Gastrocnemius medialis (tissue), 4 donors: ENCODE measurements at regions not wholly inside any gene's neighbourhood (a gene's known extent, or its start where the extent isn't known, plus 50 kb on each side); places are given as distances from the start of the nearest gene placed in this dataset.

Experiments used
- ATAC-seq, 2 donors: fragments of 150-250 bp; one replicate each; pipeline ENCODE4 v1.9.1; 2016
- DNase-seq, 2 donors: peaks; one replicate each; pipeline ENCODE4 v3.0.0-alpha.2; 2019
- H3K27ac ChIP-seq, 4 donors: fragments of 200-600 bp; sonication (generic); 1 replicate in 1 of 4; 2 replicates in 3 of 4; pipeline ENCODE4 v1.5.1; 2016 to 2018; ENCODE audit warnings: mild to moderate bottlenecking in 2 of 4, moderate library complexity in 1 of 4
- H3K27me3 ChIP-seq, 3 donors: fragments of 200-600 bp; sonication (generic) in 2 of 3; 1 replicate in 1 of 3; 2 replicates in 2 of 3; pipeline versions ENCODE4 v1.5.1 to v1.6.0; 2016 to 2019; ENCODE audit warnings: mild to moderate bottlenecking in 1 of 3, moderate library complexity in 1 of 3
- H3K36me3 ChIP-seq, 2 donors: fragments of 200-600 bp; sonication (generic) in 1 of 2; one replicate each; pipeline ENCODE4 v1.5.1; 2017 to 2018
- H3K4me1 ChIP-seq, 2 donors: fragments of 200-600 bp; sonication (generic) in 1 of 2; one replicate each; pipeline ENCODE4 v1.5.1; 2016 to 2017; ENCODE audit warnings: mild to moderate bottlenecking in 2 of 2
- H3K4me3 ChIP-seq, 4 donors: fragments of 200-600 bp; sonication (generic) in 3 of 4; 1 replicate in 1 of 4; 2 replicates in 3 of 4; pipeline ENCODE4 v1.5.1; 2016 to 2019; ENCODE audit warnings: mild to moderate bottlenecking in 2 of 4
- H3K9me3 ChIP-seq, 3 donors: fragments of 200-600 bp; sonication (generic) in 2 of 3; 1 replicate in 1 of 3; 2 replicates in 2 of 3; pipeline ENCODE4 v1.5.1; 2016 to 2019
- CTCF ChIP-seq, 5 experiments: fragments of 450-650 bp in 3 of 5; fragments of 200-600 bp in 2 of 5; sonication (generic) in 2 of 5; IDR thresholded peaks in 4 of 5; conservative IDR thresholded peaks in 1 of 5; 1 replicate in 4 of 5; 2 replicates in 1 of 5; pipeline ENCODE4 v1.5.1; 2016 to 2019; ENCODE audit warnings: antibody characterized with exemption in 5 of 5, mild to moderate bottlenecking in 3 of 5, moderate library complexity in 3 of 5
- POLR2A ChIP-seq, 2 donors: fragments of 450-650 bp; IDR thresholded peaks; one replicate each; pipeline ENCODE4 v1.6.1; 2017; ENCODE audit warnings: antibody characterized with exemption in 2 of 2, mild to moderate bottlenecking in 2 of 2, moderate library complexity in 2 of 2
- in situ Hi-C, 4 donors: fragments of 200-750 bp; cut with MboI; loops; one replicate each; pipeline versions ENCODE4 v1.15.0 to v1.8.0; 2017; ENCODE audit warnings: low sequenced_read_pairs in 4 of 4
- intact Hi-C: fragments of 100-400 bp; cut with DNase I; formaldehyde crosslinking; loops from one replicate; pipeline ENCODE4 v1.15.1; 2023; ENCODE audit warnings: low total_unique reads

GRCh38 chr20:40861427-40862008 lies 167.1 kb upstream of the TOP1 start:
- intact Hi-C loops (no loop called here), in situ Hi-C loops (no loop called here)
- no peak for ATAC-seq
- Histone ChIP-seq H3K36me3 (no peaks in the 10 kb centered on the region), H3K4me3 (no peak overlapping the region), H3K4me1 (peaks cover 0 to 8% of the 10 kb centered on the region in 2 donors), H3K9me3 (no peaks in the 10 kb centered on the region), H3K27me3 (no peaks in the 10 kb centered on the region), H3K27ac (no peak overlapping the region)
- DNase-seq, result no peak
- TF ChIP-seq CTCF (IDR thresholded peaks at IDR 0.05 in 4 of 5, conservative IDR thresholded peaks at IDR 0.05 in 1 of 5), result no peak
- TF ChIP-seq POLR2A (IDR thresholded peaks at IDR 0.05), result no peak

GRCh38 chr20:40863355-40863919 lies 165.2 kb upstream of the TOP1 start:
- no peak for DNase-seq
- intact Hi-C loops (no loop called here), in situ Hi-C loops (no loop called here)
- Histone ChIP-seq H3K4me1 (peaks cover 0 to 8% of the 10 kb centered on the region in 2 donors), H3K27ac (no peak overlapping the region), H3K36me3 (no peaks in the 10 kb centered on the region), H3K4me3 (no peak overlapping the region), H3K9me3 (no peaks in the 10 kb centered on the region), H3K27me3 (no peaks in the 10 kb centered on the region)
- no peak for ATAC-seq
- no peak for TF ChIP-seq CTCF (IDR thresholded peaks at IDR 0.05 in 4 of 5, conservative IDR thresholded peaks at IDR 0.05 in 1 of 5)
- TF ChIP-seq POLR2A (IDR thresholded peaks at IDR 0.05), result no peak

- in situ Hi-C loops, result no loop called here
- H3K27ac ChIP-seq, result no peak overlapping the region
- ATAC-seq, result no peak
These were observed 164.2 kb upstream of the TOP1 start for GRCh38 chr20:40864470-40864869.

GRCh38 chr20:40865095-40865494 lies 163.5 kb upstream of the TOP1 start:
- TF ChIP-seq POLR2A (IDR thresholded peaks at IDR 0.05) (no peak), CTCF (IDR thresholded peaks at IDR 0.05 in 4 of 5, conservative IDR thresholded peaks at IDR 0.05 in 1 of 5) (no peak)
- intact Hi-C loops (no loop called here), in situ Hi-C loops (no loop called here)
- Histone ChIP-seq H3K36me3 (no peaks in the 10 kb centered on the region), H3K27ac (no peak overlapping the region), H3K4me3 (no peak overlapping the region), H3K4me1 (peaks cover 0 to 16% of the 10 kb centered on the region in 2 donors), H3K27me3 (no peaks in the 10 kb centered on the region), H3K9me3 (no peaks in the 10 kb centered on the region)
- DNase-seq (no peak), ATAC-seq (no peak)

More at GRCh38 chr20:40864470-40864869, 164.2 kb upstream of the TOP1 start:
- H3K4me3 ChIP-seq, result no peak overlapping the region
- H3K36me3 ChIP-seq, result no peaks in the 10 kb centered on the region
- TF ChIP-seq POLR2A (IDR thresholded peaks at IDR 0.05) (no peak), CTCF (IDR thresholded peaks at IDR 0.05 in 4 of 5, conservative IDR thresholded peaks at IDR 0.05 in 1 of 5) (no peak)
- peaks cover 0 to 17% of the 10 kb centered on the region in 2 donors for H3K4me1 ChIP-seq
- intact Hi-C loops, result no loop called here
- no peaks in the 10 kb centered on the region for H3K27me3 ChIP-seq
- DNase-seq, result no peak
- H3K9me3 ChIP-seq, result no peaks in the 10 kb centered on the region
